ENCODE measurements at regions not wholly inside any gene's neighbourhood (a gene's known extent, or its start where the extent isn't known, plus 50 kb on each side); places are given as distances from the start of the nearest gene placed in this dataset.

GRCh38 chr1:64318428-64318827, 115.0 kb downstream of the UBE2U start:
- FAIRE-seq (no peak), ATAC-seq (no peak), DNase-seq (ENCODE audit: low read depth in 1 of 2, low spot score in 1 of 2) (no peak)
- 96% methylated on average over 3 of the region's 3 CpGs for WGBS (ENCODE audit: missing lambda C conversion rate)
- Histone ChIP-seq H3K27ac (no peak overlapping the region), H3K4me3 (no peak overlapping the region), H3K4me1 (0 out of 3 replicates have a peak, but pooled peaks cover 5% of the 10 kb centered on the region), H3K9me3 (no peaks in the 10 kb centered on the region), H3K4me2 (no peak overlapping the region)
- ChIA-PET POLR2A (no interaction called here), CTCF (no interaction called here)
- no peak for TF ChIP-seq POLR2A (IDR thresholded peaks at IDR 0.05; ENCODE audit: low read length)
- no peak for TF ChIP-seq CTCF (IDR thresholded peaks at IDR 0.05)
- no peak for TF ChIP-seq CHD4 (IDR thresholded peaks at IDR 0.05; ENCODE audit: borderline replicate concordance)
- TF ChIP-seq FOSL2 (IDR thresholded peaks at IDR 0.05): no peak
- TF ChIP-seq FOSL2 (CRISPR knock-in tag; IDR thresholded peaks at IDR 0.05): no peak
- TF ChIP-seq JUNB (IDR thresholded peaks at IDR 0.05): no peak
- no peak for TF ChIP-seq ELK1 (IDR thresholded peaks at IDR 0.05; ENCODE audit: low read depth, low read length)
- TF ChIP-seq POLR2AphosphoS2 (conservative IDR thresholded peaks at IDR 0.05; ENCODE audit: low read length): no peak
- no peak for TF ChIP-seq MYC (IDR thresholded peaks at IDR 0.05; ENCODE audit: borderline replicate concordance, low read length)
- TF ChIP-seq NFE2L2 (conservative IDR thresholded peaks at IDR 0.05; ENCODE audit: low read length): no peak
- TF ChIP-seq SREBF2 (IDR thresholded peaks at IDR 0.05): no peak
- TF ChIP-seq JUN (IDR thresholded peaks at IDR 0.05): no peak
- TF ChIP-seq ESRRA (IDR thresholded peaks at IDR 0.05; ENCODE audit: borderline replicate concordance, low read length): no peak
- TF ChIP-seq RARB (CRISPR knock-in tag; IDR thresholded peaks at IDR 0.05): no peak
- TF ChIP-seq BCL3 (IDR thresholded peaks at IDR 0.05): no peak
- TF ChIP-seq FOXS1 (CRISPR knock-in tag; IDR thresholded peaks at IDR 0.05): no peak
- TF ChIP-seq HOXB5 (CRISPR knock-in tag; IDR thresholded peaks at IDR 0.05): no peak

- DNase-seq (ENCODE audit: low read depth in 1 of 2, low spot score in 1 of 2) (no peak), FAIRE-seq (no peak), ATAC-seq (no peak)
- POLR2A ChIA-PET: no interaction called here
- H3K4me3 ChIP-seq: no peak overlapping the region
- no peak overlapping the region for H3K27ac ChIP-seq
- 84% methylated on average over 4 of the region's 4 CpGs for WGBS (ENCODE audit: missing lambda C conversion rate)
- no peak overlapping the region for H3K4me2 ChIP-seq
- 0 out of 3 replicates have a peak, but pooled peaks cover 5% of the 10 kb centered on the region for H3K4me1 ChIP-seq
- no peak for TF ChIP-seq FOSB (CRISPR knock-in tag; IDR thresholded peaks at IDR 0.05)
- no peak for TF ChIP-seq ZNF302 (CRISPR knock-in tag; IDR thresholded peaks at IDR 0.05)
- TF ChIP-seq TP53 (CRISPR knock-in tag; IDR thresholded peaks at IDR 0.05): no peak
- no peak for TF ChIP-seq REST (IDR thresholded peaks at IDR 0.05)
- no peak for TF ChIP-seq EHF (CRISPR knock-in tag; IDR thresholded peaks at IDR 0.05)
- CTCF ChIA-PET: no interaction called here
- no peaks in the 10 kb centered on the region for H3K9me3 ChIP-seq
Observed at GRCh38 chr1:64320007-64320406, 116.6 kb downstream of the UBE2U start.
